OCI-LY3 (cell line): ENCODE measurements at regions not wholly inside any gene's neighbourhood (a gene's known extent, or its start where the extent isn't known, plus 50 kb on each side); places are given as distances from the start of the nearest gene placed in this dataset.

Experiments used
- H2AFZ ChIP-seq: fragments of 200-600, 300-600 bp; shearing (Covaris generic); 2 replicates; pipeline ENCODE4 v1.6.0; 2014; ENCODE audit warnings: antibody characterized with exemption, low read depth, low read length
- H3K27ac ChIP-seq: fragments of 200-600, 300-600 bp; sonication (generic); 2 replicates; pipeline ENCODE4 v1.5.1; 2014; ENCODE audit warnings: mild to moderate bottlenecking, low read length, moderate library complexity, mixed read lengths
- H3K27me3 ChIP-seq: fragments of 200-600, 300-600 bp; sonication (generic); 2 replicates; pipeline ENCODE4 v1.6.1; 2014; ENCODE audit warnings: low read depth, low read length, mixed read lengths
- H3K36me3 ChIP-seq: fragments of 200-600, 300-600 bp; sonication (generic); replicated peaks from 2 replicates; pipeline ENCODE3; 2014; ENCODE audit warnings: low read depth, low read length, mixed read lengths
- H3K4me1 ChIP-seq: fragments of 300-600, 200-600 bp; sonication (generic); 2 replicates; pipeline ENCODE4 v1.6.1; 2014; ENCODE audit warnings: low read length, mixed read lengths
- H3K4me2 ChIP-seq: fragments of 200-600, 300-600 bp; sonication (generic); 2 replicates; pipeline ENCODE4 v1.6.1; 2014; ENCODE audit warnings: low read length, mixed read lengths
- H3K4me3 ChIP-seq: fragments of 300-600, 200-600 bp; sonication (generic); 2 replicates; pipeline ENCODE4 v1.5.1; 2014; ENCODE audit warnings: antibody characterized with exemption, mild to moderate bottlenecking, low read length, moderate library complexity
- H3K79me2 ChIP-seq: fragments of 300-600, 200-600 bp; shearing (Covaris generic); 2 replicates; pipeline ENCODE4 v1.6.1; 2014; ENCODE audit warnings: mild to moderate bottlenecking, low read length, mixed read lengths
- H3K9ac ChIP-seq: fragments of 300-600, 200-600 bp; shearing (Covaris generic); 2 replicates; pipeline ENCODE4 v1.6.0; 2014; ENCODE audit warnings: mild to moderate bottlenecking, low read length, moderate library complexity
- H3K9me3 ChIP-seq: fragments of 200-600, 300-600 bp; shearing (Covaris generic); 2 replicates; pipeline ENCODE4 v1.6.1; 2014; ENCODE audit warnings: low read length, mixed read lengths; ENCODE audit not compliant: insufficient read depth
- H4K20me1 ChIP-seq: fragments of 200-600, 300-600 bp; sonication (generic); 2 replicates; pipeline ENCODE4 v1.6.1; 2016; ENCODE audit warnings: low read length, mixed read lengths; ENCODE audit not compliant: insufficient read depth
- EZH2phosphoT487 ChIP-seq: fragments of 200-600 bp; shearing (Covaris generic); IDR thresholded peaks from 2 replicates; pipeline ENCODE4 v1.6.1; 2018; ENCODE audit warnings: antibody characterized with exemption, mixed run types, low read depth
- TF ChIP-seq, protein P1 (sequence below): fragments of 200-600, 300-600 bp; sonication (generic); IDR thresholded peaks from 2 replicates; pipeline ENCODE4 v1.5.1; 2014; ENCODE audit warnings: antibody characterized with exemption, low read length, low read depth

- peaks cover 4% of the 10 kb centered on the region; the same call in 1 of the 2 replicates for H3K27me3 ChIP-seq
- H3K9me3 ChIP-seq, result no peaks in the 10 kb centered on the region
- H3K36me3 ChIP-seq, result no peaks in the 10 kb centered on the region
- no peak overlapping the region for H3K9ac ChIP-seq
- TF ChIP-seq, protein P1, sequence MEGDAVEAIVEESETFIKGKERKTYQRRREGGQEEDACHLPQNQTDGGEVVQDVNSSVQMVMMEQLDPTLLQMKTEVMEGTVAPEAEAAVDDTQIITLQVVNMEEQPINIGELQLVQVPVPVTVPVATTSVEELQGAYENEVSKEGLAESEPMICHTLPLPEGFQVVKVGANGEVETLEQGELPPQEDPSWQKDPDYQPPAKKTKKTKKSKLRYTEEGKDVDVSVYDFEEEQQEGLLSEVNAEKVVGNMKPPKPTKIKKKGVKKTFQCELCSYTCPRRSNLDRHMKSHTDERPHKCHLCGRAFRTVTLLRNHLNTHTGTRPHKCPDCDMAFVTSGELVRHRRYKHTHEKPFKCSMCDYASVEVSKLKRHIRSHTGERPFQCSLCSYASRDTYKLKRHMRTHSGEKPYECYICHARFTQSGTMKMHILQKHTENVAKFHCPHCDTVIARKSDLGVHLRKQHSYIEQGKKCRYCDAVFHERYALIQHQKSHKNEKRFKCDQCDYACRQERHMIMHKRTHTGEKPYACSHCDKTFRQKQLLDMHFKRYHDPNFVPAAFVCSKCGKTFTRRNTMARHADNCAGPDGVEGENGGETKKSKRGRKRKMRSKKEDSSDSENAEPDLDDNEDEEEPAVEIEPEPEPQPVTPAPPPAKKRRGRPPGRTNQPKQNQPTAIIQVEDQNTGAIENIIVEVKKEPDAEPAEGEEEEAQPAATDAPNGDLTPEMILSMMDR, result no peak
- no peak for TF ChIP-seq EZH2phosphoT487
- H3K27ac ChIP-seq, result no peak overlapping the region
- no peaks in the 10 kb centered on the region for H3K79me2 ChIP-seq
- no peak overlapping the region for H2AFZ ChIP-seq
- no peaks in the 10 kb centered on the region for H4K20me1 ChIP-seq
- H3K4me1 ChIP-seq, result no peaks in the 10 kb centered on the region
- no peak overlapping the region for H3K4me2 ChIP-seq
- H3K4me3 ChIP-seq, result no peak overlapping the region
Observed at GRCh38 chr6:167422934-167423333, 98.0 kb downstream of the TTLL2 start.

GRCh38 chr6:167424060-167424673 is 99.3 kb downstream of the TTLL2 start:
- no peak for TF ChIP-seq EZH2phosphoT487
- TF ChIP-seq, protein P1, result no peak
- no peak overlapping the region for H3K27ac ChIP-seq
- H3K9me3 ChIP-seq, result no peaks in the 10 kb centered on the region
- no peaks in the 10 kb centered on the region for H3K27me3 ChIP-seq
- H3K79me2 ChIP-seq, result no peaks in the 10 kb centered on the region
- no peak overlapping the region for H3K4me3 ChIP-seq
- H2AFZ ChIP-seq, result no peak overlapping the region
- H3K36me3 ChIP-seq, result no peaks in the 10 kb centered on the region
- H3K9ac ChIP-seq, result no peak overlapping the region
- no peak overlapping the region for H3K4me2 ChIP-seq
- no peaks in the 10 kb centered on the region for H4K20me1 ChIP-seq
- no peaks in the 10 kb centered on the region for H3K4me1 ChIP-seq

- Histone ChIP-seq H2AFZ (no peak overlapping the region), H3K4me2 (no peak overlapping the region), H3K79me2 (no peaks in the 10 kb centered on the region)
Observed at GRCh38 chr6:167424700-167425099, 99.8 kb downstream of the TTLL2 start.

DNA sequence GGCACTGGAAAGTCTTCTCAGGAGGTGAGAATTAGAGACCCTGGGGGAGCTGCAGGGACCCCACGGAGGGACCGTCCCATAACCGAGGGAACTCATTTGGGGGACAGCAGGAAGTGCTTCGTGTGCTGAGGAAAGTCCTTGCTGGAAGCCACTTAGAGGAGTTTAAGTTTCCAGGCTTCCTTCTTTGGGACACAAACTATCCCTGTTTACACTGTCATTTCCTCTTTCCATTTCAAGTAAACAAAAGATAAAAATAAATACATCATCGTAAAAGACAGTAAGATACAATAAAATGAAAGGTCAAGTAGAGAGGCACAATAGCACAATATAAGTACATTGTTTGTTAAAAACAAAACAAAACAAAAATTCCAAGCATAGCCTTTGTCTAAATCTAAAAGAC is 101.2 kb downstream of the TTLL2 start:
- H2AFZ ChIP-seq, result no peak overlapping the region
- H3K27me3 ChIP-seq, result no peaks in the 10 kb centered on the region
- no peak overlapping the region for H3K4me3 ChIP-seq
- H3K27ac ChIP-seq, result no peak overlapping the region
- H3K79me2 ChIP-seq, result no peaks in the 10 kb centered on the region
- H3K4me1 ChIP-seq, result no peaks in the 10 kb centered on the region
- H3K9me3 ChIP-seq, result no peaks in the 10 kb centered on the region
- H4K20me1 ChIP-seq, result no peaks in the 10 kb centered on the region
- no peak overlapping the region for H3K9ac ChIP-seq
- H3K36me3 ChIP-seq, result no peaks in the 10 kb centered on the region
- TF ChIP-seq, protein P1, result no peak
- TF ChIP-seq EZH2phosphoT487, result no peak
- H3K4me2 ChIP-seq, result no peak overlapping the region

More at GRCh38 chr6:167424700-167425099, 99.8 kb downstream of the TTLL2 start:
- no peak overlapping the region for H3K4me3 ChIP-seq
- no peak overlapping the region for H3K27ac ChIP-seq
- TF ChIP-seq EZH2phosphoT487, result no peak
- TF ChIP-seq, protein P1, result no peak
- no peaks in the 10 kb centered on the region for H4K20me1 ChIP-seq
- H3K4me1 ChIP-seq, result no peaks in the 10 kb centered on the region
- no peaks in the 10 kb centered on the region for H3K27me3 ChIP-seq
- no peaks in the 10 kb centered on the region for H3K9me3 ChIP-seq
- no peaks in the 10 kb centered on the region for H3K36me3 ChIP-seq
- H3K9ac ChIP-seq, result no peak overlapping the region
